ENCODE measurements at regions not wholly inside any gene's neighbourhood (a gene's known extent, or its start where the extent isn't known, plus 50 kb on each side); places are given as distances from the start of the nearest gene placed in this dataset.

GRCh38 chr22:48939441-48940265, 888.0 kb downstream of the BRD1 start:
- Histone ChIP-seq H3K36me3 (no peaks in the 10 kb centered on the region), H3K9me3 (ENCODE audit: low read depth) (no peaks in the 10 kb centered on the region), H3K27ac (no peak overlapping the region), H3K27me3 (no peaks in the 10 kb centered on the region), H3K4me1 (ENCODE audit: low read depth) (no peaks in the 10 kb centered on the region), H3K4me3 (no peak overlapping the region)
- DNase-seq (ENCODE audit: low read depth in 1 of 2, low spot score in 1 of 2), result no peak
- no peak for TF ChIP-seq CTCF (IDR thresholded peaks at IDR 0.05; ENCODE audit: low read depth, low read length)

GRCh38 chr22:48938741-48939140, 888.9 kb downstream of the BRD1 start:
- Histone ChIP-seq H3K27me3 (no peaks in the 10 kb centered on the region), H3K9me3 (ENCODE audit: low read depth) (no peaks in the 10 kb centered on the region), H3K27ac (no peak overlapping the region), H3K36me3 (no peaks in the 10 kb centered on the region), H3K4me1 (ENCODE audit: low read depth) (no peaks in the 10 kb centered on the region), H3K4me3 (no peak overlapping the region)
- no peak for DNase-seq (ENCODE audit: low read depth in 1 of 2, low spot score in 1 of 2)
- no peak for TF ChIP-seq CTCF (IDR thresholded peaks at IDR 0.05; ENCODE audit: low read depth, low read length)

GRCh38 chr22:48937032-48937639, 890.5 kb downstream of the BRD1 start:
- TF ChIP-seq CTCF (IDR thresholded peaks at IDR 0.05; ENCODE audit: low read depth, low read length), result no peak
- Histone ChIP-seq H3K4me1 (ENCODE audit: low read depth) (no peaks in the 10 kb centered on the region), H3K36me3 (no peaks in the 10 kb centered on the region), H3K4me3 (no peak overlapping the region), H3K27ac (no peak overlapping the region), H3K27me3 (no peaks in the 10 kb centered on the region), H3K9me3 (ENCODE audit: low read depth) (peaks cover 4% of the 10 kb centered on the region)
- no peak for DNase-seq (ENCODE audit: low read depth in 1 of 2, low spot score in 1 of 2)

- DNase-seq (ENCODE audit: low read depth in 1 of 2, low spot score in 1 of 2), result no peak
- Histone ChIP-seq H3K4me1 (ENCODE audit: low read depth) (no peaks in the 10 kb centered on the region), H3K4me3 (no peak overlapping the region), H3K9me3 (ENCODE audit: low read depth) (peaks cover 4% of the 10 kb centered on the region), H3K27me3 (no peaks in the 10 kb centered on the region), H3K27ac (no peak overlapping the region), H3K36me3 (no peaks in the 10 kb centered on the region)
- no peak for TF ChIP-seq CTCF (IDR thresholded peaks at IDR 0.05; ENCODE audit: low read depth, low read length)
Observed at GRCh38 chr22:48936391-48936790, 891.3 kb downstream of the BRD1 start.

- H3K9me3 ChIP-seq (ENCODE audit: low read depth), result peaks cover 4% of the 10 kb centered on the region
- H3K4me1 ChIP-seq (ENCODE audit: low read depth), result no peaks in the 10 kb centered on the region
- TF ChIP-seq CTCF (IDR thresholded peaks at IDR 0.05; ENCODE audit: low read depth, low read length), result no peak
- H3K4me3 ChIP-seq, result no peak overlapping the region
- H3K27ac ChIP-seq, result no peak overlapping the region
- H3K36me3 ChIP-seq, result no peaks in the 10 kb centered on the region
- H3K27me3 ChIP-seq, result no peaks in the 10 kb centered on the region
- DNase-seq (ENCODE audit: low read depth in 1 of 2, low spot score in 1 of 2), result no peak
Observed at GRCh38 chr22:48934446-48934845, 893.2 kb downstream of the BRD1 start.
